Gastroesophageal sphincter (tissue), 3 donors: ENCODE measurements at regions not wholly inside any gene's neighbourhood (a gene's known extent, or its start where the extent isn't known, plus 50 kb on each side); places are given as distances from the start of the nearest gene placed in this dataset.

Source experiments
- CTCF ChIP-seq, 4 experiments: fragments of 200-600 bp in 2 of 4; fragments of 450-650 bp in 2 of 4; sonication (generic) in 1 of 4; IDR thresholded peaks; one replicate each; pipeline ENCODE4 v1.5.1; 2017 to 2019; ENCODE audit warnings: antibody characterized with exemption in 4 of 4, mild to moderate bottlenecking in 2 of 4, moderate library complexity in 2 of 4
- EP300 ChIP-seq: sonication (generic); formaldehyde crosslinking; IDR thresholded peaks from one replicate; pipeline ENCODE4 v1.6.1; 2017; ENCODE audit warnings: antibody characterized with exemption, mild to moderate bottlenecking
- POLR2A ChIP-seq, 2 donors: fragments of 450-650 bp; IDR thresholded peaks; one replicate each; pipeline ENCODE4 v1.6.1; 2017; ENCODE audit warnings: antibody characterized with exemption in 2 of 2, mild to moderate bottlenecking in 2 of 2, moderate library complexity in 1 of 2
- POLR2AphosphoS5 ChIP-seq: sonication (generic); formaldehyde crosslinking; IDR thresholded peaks from one replicate; pipeline ENCODE4 v1.6.1; 2017; ENCODE audit warnings: antibody characterized with exemption

- no peak for TF ChIP-seq CTCF (IDR thresholded peaks at IDR 0.05)
- TF ChIP-seq EP300 = no peak
- no peak for TF ChIP-seq POLR2A (IDR thresholded peaks at IDR 0.05)
- TF ChIP-seq POLR2AphosphoS5 = no peak
Observed at GRCh38 chr14:22071006-22071405, 397.4 kb upstream of the OR4E1 start.
